NCI-H748 treated with DMSO at 0.1 percent for 48 hours (cell line): ENCODE measurements at regions not wholly inside any gene's neighbourhood (a gene's known extent, or its start where the extent isn't known, plus 50 kb on each side); places are given as distances from the start of the nearest gene placed in this dataset.
"Not testable (repeated sequence)": the region's sequence is repeated elsewhere in the genome, so short reads cannot be mapped to it uniquely, and the experiment has no call there.

ENCODE experiments used
- DNase-seq: peaks from one replicate; lab custom pipeline; 2025; lab: John Stamatoyannopoulos, UW

DNA sequence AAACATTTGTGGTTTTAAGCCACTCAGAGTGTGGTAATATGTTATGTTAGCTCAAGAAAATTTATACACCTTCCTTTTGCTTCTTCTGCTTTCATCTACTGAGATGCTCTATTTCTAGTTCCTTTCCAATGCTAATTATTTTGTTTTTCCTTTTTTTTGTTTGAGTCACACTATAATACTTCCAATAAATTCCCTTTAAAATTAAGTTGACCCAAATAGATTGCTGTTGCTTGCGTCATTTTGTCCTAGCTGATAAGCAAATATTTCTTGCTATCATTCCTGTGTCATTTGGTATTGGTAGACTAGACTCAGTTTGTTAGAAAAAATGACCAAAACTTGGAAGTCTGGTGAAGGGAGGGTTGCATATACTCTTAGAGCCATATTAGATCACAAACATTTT is 437.0 kb upstream of the CNTN6 start:
- DNase-seq = no peak

- no peak for DNase-seq
Observed at GRCh38 chr3:661356-661755, 431.5 kb upstream of the CNTN6 start.

DNA sequence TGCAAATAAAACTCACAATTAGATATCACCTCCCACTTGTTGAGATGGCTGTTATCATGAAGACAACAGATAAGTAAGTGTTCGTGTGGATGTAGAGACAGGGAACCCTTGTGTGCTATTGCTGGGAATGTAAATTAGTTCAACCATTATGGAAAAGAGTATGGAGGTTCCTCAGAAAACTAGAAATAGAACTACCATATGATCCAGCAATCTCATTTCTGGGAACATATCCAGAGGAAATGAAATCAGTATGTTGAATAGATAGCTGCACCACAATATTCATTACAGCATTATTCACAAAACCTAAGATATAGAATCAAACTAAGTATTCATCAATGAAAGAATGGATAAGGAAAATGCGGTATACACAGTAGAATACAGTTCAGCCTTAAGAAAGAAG is 418.7 kb upstream of the CNTN6 start:
- DNase-seq = no peak

- DNase-seq = no peak
Observed at GRCh38 chr3:675846-676245, 417.0 kb upstream of the CNTN6 start.

GRCh38 chr3:683770-684169 is 409.1 kb upstream of the CNTN6 start:
- DNase-seq = no peak

DNA sequence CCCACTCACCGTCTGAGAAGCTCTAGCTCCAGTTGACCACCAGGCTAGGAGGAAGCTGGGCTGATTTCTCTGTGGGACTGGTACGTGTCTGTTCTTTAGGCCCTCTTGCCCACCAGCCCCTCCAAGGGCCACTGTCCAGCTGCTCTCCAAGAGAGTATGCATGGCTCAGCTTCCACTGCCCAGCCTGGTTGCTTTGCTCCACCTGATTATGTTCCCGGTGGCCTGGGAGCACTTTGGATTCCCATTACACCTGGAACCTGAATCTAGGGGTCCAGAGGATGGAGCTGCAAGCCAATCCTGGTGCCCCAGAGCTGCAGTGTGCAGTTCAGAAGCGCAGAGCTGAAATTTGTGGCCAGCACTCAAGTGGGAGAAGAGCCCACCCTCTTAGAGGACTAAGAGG is 402.1 kb upstream of the CNTN6 start:
- DNase-seq = no peak

- no peak for DNase-seq
Observed at GRCh38 chr3:700514-700913, 392.3 kb upstream of the CNTN6 start.

- no peak for DNase-seq
Observed at GRCh38 chr3:707041-707440, 385.8 kb upstream of the CNTN6 start.

- DNase-seq = no peak
Observed at GRCh38 chr3:713006-713621, 379.7 kb upstream of the CNTN6 start.

DNA sequence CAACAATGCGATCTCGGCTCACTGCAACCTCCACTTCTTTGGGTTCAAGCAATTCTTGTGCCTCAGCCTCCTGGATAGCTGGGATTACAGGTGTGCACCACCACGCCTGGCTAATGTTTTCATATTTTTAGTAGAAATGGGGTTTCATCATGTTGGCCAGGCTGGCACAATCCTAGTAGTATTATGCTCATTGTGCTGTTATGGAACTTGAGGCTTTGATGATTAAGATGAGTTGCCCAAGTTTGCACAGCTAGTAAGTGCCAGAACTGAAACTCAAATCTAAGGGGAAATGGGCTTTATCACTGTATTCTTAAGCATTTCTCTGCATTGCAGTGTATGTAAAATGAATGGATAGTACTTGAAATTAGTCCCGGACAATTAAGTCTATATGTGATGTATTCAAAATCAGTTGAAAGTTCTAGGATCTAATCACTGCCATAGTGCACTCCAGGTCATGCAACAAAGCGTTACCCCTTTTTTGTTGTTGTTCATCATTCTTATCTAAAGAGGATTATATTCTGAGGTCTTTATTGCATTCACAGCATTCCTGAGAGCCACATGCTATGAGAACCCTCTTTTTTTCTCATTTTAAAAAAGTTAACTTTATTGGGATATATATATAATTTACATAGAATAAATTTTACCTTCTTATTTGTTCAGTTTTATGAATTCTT is 378.7 kb upstream of the CNTN6 start:
- DNase-seq = no peak

DNA sequence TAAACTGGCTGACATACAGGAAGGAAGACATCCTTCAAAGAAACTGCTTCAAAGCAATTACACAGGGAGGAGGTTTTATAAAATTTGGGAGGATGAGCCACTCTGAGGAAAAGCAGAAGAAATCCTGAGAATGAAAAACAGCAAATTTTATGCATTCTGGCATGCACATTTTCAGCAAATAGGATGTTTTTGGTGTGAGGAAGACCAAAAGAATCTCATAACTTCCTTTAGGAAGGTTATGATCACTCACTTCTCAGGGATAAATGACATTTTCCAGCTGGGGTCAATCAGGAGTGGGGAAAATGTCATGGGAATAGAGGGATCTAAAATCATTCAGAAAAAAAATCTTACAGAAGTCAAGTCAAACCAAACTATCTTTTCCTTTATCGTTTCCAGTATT is 371.7 kb upstream of the CNTN6 start:
- DNase-seq = no peak

DNA sequence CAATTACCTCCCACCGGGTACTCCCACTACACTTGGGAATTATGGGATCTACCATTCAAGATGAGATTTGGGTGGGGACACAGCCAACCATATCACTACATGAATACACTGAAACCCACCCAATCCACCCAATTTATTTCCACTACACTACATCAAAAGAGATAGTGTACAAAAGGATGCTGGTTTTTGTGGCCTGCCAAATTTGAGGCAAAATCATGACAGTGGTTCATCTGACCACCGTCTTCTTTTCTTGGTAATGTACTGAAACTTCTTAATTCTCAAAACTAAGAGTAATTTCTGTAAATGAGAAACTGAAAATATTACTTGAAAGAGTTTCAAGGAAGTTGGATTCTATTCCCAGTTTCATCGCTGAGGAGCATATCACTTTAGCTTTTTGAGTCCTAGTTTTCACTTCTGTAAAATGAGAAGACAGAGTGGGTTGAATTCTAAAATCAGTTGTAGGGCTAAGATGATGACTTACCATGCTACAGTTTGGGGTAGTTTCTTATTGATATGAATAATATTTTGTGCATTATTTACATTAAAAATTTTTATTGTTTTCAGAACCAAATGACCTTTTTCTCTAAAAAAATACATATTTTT is 360.4 kb upstream of the CNTN6 start:
- DNase-seq = no peak

GRCh38 chr3:733313-733712 is 359.5 kb upstream of the CNTN6 start:
- DNase-seq = no peak

- DNase-seq = no peak
Observed at GRCh38 chr3:757711-758110, 335.1 kb upstream of the CNTN6 start.

GRCh38 chr3:759106-759505 is 333.7 kb upstream of the CNTN6 start:
- DNase-seq = no peak

DNA sequence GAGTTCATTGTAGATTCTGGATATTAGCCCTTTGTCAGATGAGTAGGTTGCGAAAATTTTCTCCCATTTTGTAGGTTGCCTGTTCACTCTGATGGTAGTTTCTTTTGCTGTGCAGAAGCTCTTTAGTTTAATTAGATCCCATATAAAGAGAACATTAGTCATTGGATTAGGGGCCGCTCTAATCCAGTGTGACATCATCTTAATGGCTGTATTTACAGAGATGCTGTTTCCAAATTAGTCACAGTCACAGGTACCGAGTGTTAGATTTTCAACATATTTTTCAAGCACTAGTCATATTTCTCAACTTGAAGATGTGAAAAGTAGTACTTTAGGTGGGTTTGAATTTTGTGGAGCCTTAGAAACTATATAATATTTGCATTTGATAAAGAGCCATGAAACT is 319.4 kb upstream of the CNTN6 start:
- DNase-seq = not testable (repeated sequence)

DNA sequence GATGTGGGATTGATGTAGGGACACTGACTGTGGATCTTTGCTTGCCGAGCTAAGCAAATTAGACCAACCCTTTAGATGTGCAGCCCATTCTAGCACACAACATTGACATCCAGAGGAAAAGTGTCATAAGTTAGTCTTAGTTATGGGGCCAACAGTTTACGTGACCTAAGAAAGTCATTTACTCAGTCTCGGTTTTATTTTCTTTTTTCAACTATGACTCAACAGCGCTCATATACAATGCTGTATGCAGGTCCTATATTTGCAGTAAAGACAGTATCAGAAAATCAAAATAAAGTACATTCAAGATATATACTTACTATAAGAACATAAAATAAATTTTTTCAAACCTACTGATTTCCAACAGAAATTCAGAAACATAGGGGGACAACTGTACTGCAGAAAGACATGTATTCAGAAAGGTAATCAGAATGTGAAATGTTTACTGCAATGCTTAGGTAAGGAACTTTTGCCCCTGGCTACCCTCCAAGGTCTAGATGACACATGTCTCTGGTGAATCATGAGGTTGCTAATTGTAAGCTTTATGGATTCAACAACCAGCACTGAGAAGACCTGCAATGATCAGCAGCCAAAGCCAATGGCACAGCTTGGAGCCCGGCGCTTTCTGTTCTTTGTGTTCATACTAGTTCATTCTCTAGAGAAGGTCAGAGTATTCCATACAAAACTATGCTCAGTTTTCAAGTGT is 317.5 kb upstream of the CNTN6 start:
- no peak for DNase-seq

GRCh38 chr3:780505-780904 is 312.3 kb upstream of the CNTN6 start:
- DNase-seq = no peak

GRCh38 chr3:791442-791841 is 301.4 kb upstream of the CNTN6 start:
- no peak for DNase-seq

- DNase-seq = no peak
Observed at GRCh38 chr3:792630-793029, 300.2 kb upstream of the CNTN6 start.

DNA sequence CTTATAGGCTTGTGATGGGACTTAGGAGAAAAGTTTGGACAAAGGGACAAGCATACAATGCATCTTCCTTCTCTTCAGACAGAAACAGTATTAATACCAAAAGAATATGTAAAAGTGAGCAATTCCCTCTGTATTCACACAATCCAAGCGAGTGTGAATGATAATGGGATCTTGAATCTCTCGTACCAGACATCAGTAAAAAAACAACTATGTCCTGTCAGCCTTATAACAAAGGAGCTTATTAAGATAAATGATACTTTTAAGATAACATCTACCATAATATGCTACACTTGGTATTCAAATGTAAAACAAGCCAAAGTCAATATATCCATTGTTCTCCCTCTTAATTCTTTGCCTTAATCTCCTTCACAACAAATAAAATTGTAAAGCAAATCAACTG is 288.6 kb upstream of the CNTN6 start:
- DNase-seq = no peak

GRCh38 chr3:805326-805725 is 287.5 kb upstream of the CNTN6 start:
- no peak for DNase-seq

DNA sequence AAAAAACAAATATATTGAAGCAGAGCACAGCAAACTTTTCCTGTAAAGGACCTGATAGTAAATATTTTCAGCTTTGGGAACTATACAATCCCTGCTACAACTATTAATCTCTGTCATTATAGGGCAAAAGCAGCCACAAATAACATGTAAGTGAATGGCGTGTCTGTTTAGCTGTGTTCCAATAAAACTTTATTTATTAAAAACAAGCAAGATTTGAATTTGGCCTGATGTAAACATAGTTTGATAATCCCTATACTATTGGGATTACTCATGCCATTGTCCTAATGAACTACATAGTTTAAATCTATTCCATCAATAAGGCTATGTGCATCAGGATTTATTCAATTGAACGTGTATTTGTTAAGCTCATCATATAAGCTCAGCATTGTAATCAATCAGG is 286.8 kb upstream of the CNTN6 start:
- DNase-seq = no peak
